HepG2 (cell line): ENCODE measurements at regions not wholly inside any gene's neighbourhood (a gene's known extent, or its start where the extent isn't known, plus 50 kb on each side); places are given as distances from the start of the nearest gene placed in this dataset.

ENCODE experiments used
- ATAC-seq: fragments of 200-7000 bp; cut with Tn5 transposase; 3 replicates; pipeline ENCODE4 v1.9.1; 2020; ENCODE audit warnings: mild to moderate bottlenecking, moderate library complexity
- BruUV-seq: library from RNA; stranded (reverse); fragments of 400-500 nt; replicated peaks from 2 replicates; lab custom pipeline; 2021; lab: Mats Ljungman, UMichigan
- CTCF ChIA-PET: fragments of 300-600 bp; formaldehyde crosslinking; extraction: SDS; loops from one replicate; lab custom pipeline; 2021; ENCODE audit warnings: low total read pairs, inconsistent platforms, low intra/inter-chr PET ratio; lab: Yijun Ruan, JAX
- POLR2A ChIA-PET: fragments of 350-600 bp; sonication (Branson Sonifier 250); formaldehyde crosslinking; loops from one replicate; lab custom pipeline; 2020; ENCODE audit warnings: antibody characterized with exemption, inconsistent platforms; lab: Yijun Ruan, JAX
- DNase-seq: peaks from one replicate; pipeline ENCODE4 v3.0.0-alpha.2; 2015; ENCODE audit warnings: low spot score
- FAIRE-seq: peaks from 3 replicates; lab custom pipeline; 2011; peaks lifted over from hg19 to GRCh38; lab: Jason Lieb, UNC
- H2AFZ ChIP-seq: one replicate; pipeline ENCODE4 v1.6.1; 2011; ENCODE audit warnings: low read length, inconsistent platforms
- H3K27ac ChIP-seq: fragments of 300-600 bp; 3 replicates; pipeline ENCODE4 v1.8.0; 2011; ENCODE audit warnings: mixed run types, mild to moderate bottlenecking, mixed read lengths, low read length, inconsistent platforms; ENCODE audit not compliant: insufficient read depth; ENCODE audit errors: extremely low read length
- H3K27me3 ChIP-seq, 2 experiments: fragments of 200-600 bp in 1 of 2; 2 replicates in 1 of 2; 3 replicates in 1 of 2; pipeline versions ENCODE4 v1.6.0 to v1.8.0; 2011; ENCODE audit warnings: low read length in 2 of 2, mild to moderate bottlenecking in 2 of 2, moderate library complexity in 2 of 2, inconsistent platforms in 1 of 2; ENCODE audit not compliant: insufficient read depth in 2 of 2, control insufficient read depth in 1 of 2
- H3K36me3 ChIP-seq, 2 experiments: fragments of 200-600 bp in 1 of 2; replicated peaks in 1 of 2; 2 replicates in 1 of 2; 3 replicates in 1 of 2; pipeline versions ENCODE4 v1.5.1 to v1.8.0; 2011; ENCODE audit warnings: low read length in 2 of 2, inconsistent platforms in 1 of 2; ENCODE audit not compliant: insufficient read depth in 2 of 2, control insufficient read depth in 1 of 2
- H3K4me1 ChIP-seq: 2 replicates; pipeline ENCODE4 v1.5.1; 2012; ENCODE audit warnings: low read length, inconsistent platforms; ENCODE audit not compliant: insufficient read depth
- H3K4me2 ChIP-seq: 2 replicates; pipeline ENCODE4 v1.6.0; 2011; ENCODE audit warnings: low read depth, low read length, inconsistent platforms
- H3K4me3 ChIP-seq, 3 experiments: fragments of 200-600 bp in 1 of 3; sonication (generic), shearing (Covaris generic) in 1 of 3; replicated peaks in 1 of 3; 2 replicates each; pipeline ENCODE4 v1.5.1; 2011 to 2016; ENCODE audit warnings: low read length in 3 of 3, inconsistent platforms in 2 of 3, low read depth in 2 of 3, mild to moderate bottlenecking in 2 of 3, control low read depth in 1 of 3, mixed read lengths in 1 of 3; ENCODE audit not compliant: insufficient read depth in 1 of 3
- H3K79me2 ChIP-seq: one replicate; pipeline ENCODE4 v1.6.1; 2011; ENCODE audit warnings: low read length, inconsistent platforms; ENCODE audit not compliant: insufficient read depth
- H3K9ac ChIP-seq: 2 replicates; pipeline ENCODE4 v1.6.0; 2011; ENCODE audit warnings: mild to moderate bottlenecking, low read depth, low read length, inconsistent platforms; ENCODE audit not compliant: insufficient read depth
- H3K9me3 ChIP-seq: 2 replicates; pipeline ENCODE4 v1.5.1; 2012; ENCODE audit warnings: mild to moderate bottlenecking, low read length
- H4K20me1 ChIP-seq: 2 replicates; pipeline ENCODE4 v1.6.0; 2011; ENCODE audit warnings: inconsistent platforms, mild to moderate bottlenecking, low read length, moderate library complexity; ENCODE audit not compliant: insufficient read depth
- FOXK1 ChIP-seq: sonication (generic); formaldehyde crosslinking; IDR thresholded peaks from 2 replicates; pipeline ENCODE4 v1.4.0; 2020; ENCODE audit warnings: low read depth, missing genetic modification reagents, borderline replicate concordance
- GTF2F1 ChIP-seq: fragments of 150-350 bp; IDR thresholded peaks from 2 replicates; pipeline ENCODE4 v1.6.1; 2014; ENCODE audit warnings: low read length
- KDM5A ChIP-seq: fragments of 200-600 bp; sonication (generic); IDR thresholded peaks from 2 replicates; pipeline ENCODE4 v1.7.0; 2018; ENCODE audit warnings: antibody characterized with exemption, mild to moderate bottlenecking, low read length, borderline replicate concordance
- KLF15 ChIP-seq: sonication (generic); formaldehyde crosslinking; IDR thresholded peaks from 2 replicates; pipeline ENCODE4 v1.8.1; 2023; ENCODE audit warnings: borderline replicate concordance, mild to moderate bottlenecking, inconsistent platforms, missing genetic modification reagents, mixed read lengths
- NCOA1 ChIP-seq: sonication (generic); formaldehyde crosslinking; IDR thresholded peaks from 2 replicates; pipeline ENCODE4 v1.9.0; 2021; ENCODE audit warnings: missing genetic modification reagents
- NCOA5 ChIP-seq: sonication (generic); formaldehyde crosslinking; IDR thresholded peaks from 2 replicates; pipeline ENCODE4 v1.4.0; 2020; ENCODE audit warnings: missing genetic modification reagents
- PAX8 ChIP-seq: sonication (generic); formaldehyde crosslinking; IDR thresholded peaks from 2 replicates; pipeline ENCODE4 v1.8.0; 2022; ENCODE audit warnings: mild to moderate bottlenecking, missing genetic modification reagents, borderline replicate concordance
- PHF8 ChIP-seq: sonication (generic); formaldehyde crosslinking; IDR thresholded peaks from 2 replicates; pipeline ENCODE4 v1.5.0; 2020; ENCODE audit warnings: missing genetic modification reagents
- STAT5B ChIP-seq: sonication (generic); formaldehyde crosslinking; IDR thresholded peaks from 2 replicates; pipeline ENCODE4 v1.4.0; 2020; ENCODE audit warnings: missing genetic modification reagents
- STAT6 ChIP-seq: sonication (generic); formaldehyde crosslinking; IDR thresholded peaks from 2 replicates; pipeline ENCODE4 v1.4.0; 2020; ENCODE audit warnings: missing genetic modification reagents, mild to moderate bottlenecking, borderline replicate concordance
- TSC22D2 ChIP-seq: sonication (generic); formaldehyde crosslinking; IDR thresholded peaks from 2 replicates; pipeline ENCODE4 v1.5.1; 2020; ENCODE audit warnings: missing genetic modification reagents, mild to moderate bottlenecking, borderline replicate concordance
- ZBTB42 ChIP-seq: sonication (generic); formaldehyde crosslinking; IDR thresholded peaks from 2 replicates; pipeline ENCODE4 v1.5.0; 2020; ENCODE audit warnings: mild to moderate bottlenecking, missing genetic modification reagents
- ZFP90 ChIP-seq: sonication (generic); formaldehyde crosslinking; IDR thresholded peaks from 2 replicates; pipeline ENCODE4 v1.8.0; 2022; ENCODE audit warnings: missing genetic modification reagents, mild to moderate bottlenecking, inconsistent platforms, borderline replicate concordance
- ZIK1 ChIP-seq: sonication (generic); formaldehyde crosslinking; IDR thresholded peaks from 2 replicates; pipeline ENCODE4 v1.5.0; 2020; ENCODE audit warnings: mild to moderate bottlenecking, low read depth, missing genetic modification reagents, borderline replicate concordance
- ZNF335 ChIP-seq: sonication (generic); formaldehyde crosslinking; IDR thresholded peaks from 2 replicates; pipeline ENCODE4 v1.4.0; 2020; ENCODE audit warnings: missing genetic modification reagents
- ZNF710 ChIP-seq: sonication (generic); formaldehyde crosslinking; IDR thresholded peaks from 2 replicates; pipeline ENCODE4 v1.5.0; 2020; ENCODE audit warnings: mild to moderate bottlenecking, missing genetic modification reagents, borderline replicate concordance
- WGBS: methylation state at CpG from one replicate; pipeline ENCODE4 v1.1.6; 2017; ENCODE audit warnings: low lambda C conversion rate; 5-methylcytosine and 5-hydroxymethylcytosine counted together
- in situ Hi-C: cut with HindIII; loops from 2 replicates; pipeline ENCODE4 v1.10.0; 2017; ENCODE audit warnings: low pct_unique_long_range_greater_than_20kb; ENCODE audit not compliant: extremely low pct_ligation_motif_present
- intact Hi-C: fragments of 100-400 bp; cut with micrococcal nuclease; formaldehyde crosslinking; loops from one replicate; pipeline ENCODE4 v1.10.0; 2022; ENCODE audit not compliant: unreplicated experiment
- TF ChIP-seq, protein P1 (sequence below), 2 experiments: sonication (generic) in 1 of 2; formaldehyde crosslinking in 1 of 2; IDR thresholded peaks; 2 replicates each; pipeline versions ENCODE4 v1.4.0 to v1.6.1; 2018 to 2020; ENCODE audit warnings: missing genetic modification reagents in 2 of 2, borderline replicate concordance in 1 of 2, low read depth in 1 of 2, mild to moderate bottlenecking in 1 of 2, missing biosample characterization in 1 of 2

DNA sequence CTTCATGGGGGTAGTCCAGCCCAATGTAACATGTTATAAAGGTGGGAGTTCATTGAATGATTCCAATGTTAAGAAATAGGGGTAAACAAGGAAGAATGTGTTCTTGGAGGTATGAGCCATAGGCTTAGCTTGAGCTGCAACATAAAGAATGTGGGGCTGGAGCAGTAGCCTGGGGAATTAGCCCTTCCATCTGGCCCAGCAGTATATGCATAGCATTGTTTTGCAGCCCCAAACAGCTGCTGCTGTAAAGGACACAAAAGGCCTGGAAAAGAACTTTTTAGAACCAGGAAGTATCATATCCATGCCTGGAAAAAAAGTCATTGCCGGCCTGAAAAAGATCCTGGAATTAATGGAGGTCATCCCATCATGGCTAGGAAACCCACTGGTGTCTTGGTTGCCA, 55.8 kb upstream of the SMARCA2 start:
- H3K79me2 ChIP-seq, result no peaks in the 10 kb centered on the region
- no peaks in the 10 kb centered on the region for H4K20me1 ChIP-seq
- ATAC-seq (no peak), FAIRE-seq (no peak), DNase-seq (no peak)
- H3K36me3 ChIP-seq, result no peaks in the 10 kb centered on the region
- H3K4me3 ChIP-seq, result no peak overlapping the region
- H3K27me3 ChIP-seq, result no peaks in the 10 kb centered on the region; a peak in 1 of 5 replicates
- WGBS, result 8% methylated on average over 1 of the region's 1 CpG
- H3K4me2 ChIP-seq, result no peak overlapping the region
- CTCF ChIA-PET, result no interaction called here
- no peak overlapping the region for H3K9ac ChIP-seq
- no peaks in the 10 kb centered on the region for H3K4me1 ChIP-seq
- in situ Hi-C loops, result no loop called here
- POLR2A ChIA-PET, result no interaction called here
- H3K9me3 ChIP-seq, result no peaks in the 10 kb centered on the region
- intact Hi-C loops, result no loop called here
- no TSS peak for BruUV-seq
- no peak overlapping the region for H3K27ac ChIP-seq
- H2AFZ ChIP-seq, result no peak overlapping the region
- no peak for TF ChIP-seq STAT5B (CRISPR knock-in tag)
- TF ChIP-seq ZFP90, result no peak
- TF ChIP-seq PAX8 (CRISPR knock-in tag), result no peak
- TF ChIP-seq ZIK1 (CRISPR knock-in tag), result no peak
- no peak for TF ChIP-seq STAT6 (CRISPR knock-in tag)
- no peak for TF ChIP-seq ZNF335 (CRISPR knock-in tag)
- no peak for TF ChIP-seq KLF15 (CRISPR knock-in tag)
- TF ChIP-seq NCOA1 (CRISPR knock-in tag), result no peak
- TF ChIP-seq ZNF710 (CRISPR knock-in tag), result no peak
- TF ChIP-seq PHF8, result no peak
- no peak for TF ChIP-seq NCOA5 (CRISPR knock-in tag)
- no peak for TF ChIP-seq FOXK1 (CRISPR knock-in tag)
- TF ChIP-seq, protein P1, sequence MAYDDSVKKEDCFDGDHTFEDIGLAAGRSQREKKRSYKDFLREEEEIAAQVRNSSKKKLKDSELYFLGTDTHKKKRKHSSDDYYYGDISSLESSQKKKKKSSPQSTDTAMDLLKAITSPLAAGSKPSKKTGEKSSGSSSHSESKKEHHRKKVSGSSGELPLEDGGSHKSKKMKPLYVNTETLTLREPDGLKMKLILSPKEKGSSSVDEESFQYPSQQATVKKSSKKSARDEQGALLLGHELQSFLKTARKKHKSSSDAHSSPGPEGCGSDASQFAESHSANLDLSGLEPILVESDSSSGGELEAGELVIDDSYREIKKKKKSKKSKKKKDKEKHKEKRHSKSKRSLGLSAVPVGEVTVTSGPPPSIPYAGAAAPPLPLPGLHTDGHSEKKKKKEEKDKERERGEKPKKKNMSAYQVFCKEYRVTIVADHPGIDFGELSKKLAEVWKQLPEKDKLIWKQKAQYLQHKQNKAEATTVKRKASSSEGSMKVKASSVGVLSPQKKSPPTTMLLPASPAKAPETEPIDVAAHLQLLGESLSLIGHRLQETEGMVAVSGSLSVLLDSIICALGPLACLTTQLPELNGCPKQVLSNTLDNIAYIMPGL (CRISPR knock-in tag; IDR thresholded peaks at IDR 0.05; ENCODE audit: borderline replicate concordance in 1 of 2, low read depth in 1 of 2), result no peak
- TF ChIP-seq ZBTB42 (CRISPR knock-in tag), result no peak
- TF ChIP-seq TSC22D2 (CRISPR knock-in tag), result no peak
- TF ChIP-seq GTF2F1, result no peak
- no peak for TF ChIP-seq KDM5A
